ENCODE measurements at regions not wholly inside any gene's neighbourhood (a gene's known extent, or its start where the extent isn't known, plus 50 kb on each side); places are given as distances from the start of the nearest gene placed in this dataset.

DNA sequence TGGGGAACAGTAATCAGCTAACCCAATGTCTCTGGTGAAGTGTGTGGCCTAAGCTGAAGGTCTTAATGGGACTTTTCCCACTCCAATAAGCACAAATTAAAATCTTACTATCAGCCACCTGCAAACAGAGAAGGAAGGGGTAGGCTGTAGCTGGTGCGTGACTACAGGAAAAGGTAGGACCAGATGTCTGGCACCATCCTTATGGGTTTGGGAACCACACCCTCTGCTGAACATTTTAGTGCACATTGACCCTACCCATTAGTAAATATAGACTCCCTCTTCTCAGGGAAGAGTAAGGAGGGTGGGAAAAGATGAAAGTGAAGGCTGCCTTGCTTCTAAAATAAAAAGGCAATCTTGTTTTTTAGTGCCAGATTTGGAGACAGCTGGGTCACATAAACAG, 602.8 kb downstream of the FAT4 start:
- TF ChIP-seq, protein P1, sequence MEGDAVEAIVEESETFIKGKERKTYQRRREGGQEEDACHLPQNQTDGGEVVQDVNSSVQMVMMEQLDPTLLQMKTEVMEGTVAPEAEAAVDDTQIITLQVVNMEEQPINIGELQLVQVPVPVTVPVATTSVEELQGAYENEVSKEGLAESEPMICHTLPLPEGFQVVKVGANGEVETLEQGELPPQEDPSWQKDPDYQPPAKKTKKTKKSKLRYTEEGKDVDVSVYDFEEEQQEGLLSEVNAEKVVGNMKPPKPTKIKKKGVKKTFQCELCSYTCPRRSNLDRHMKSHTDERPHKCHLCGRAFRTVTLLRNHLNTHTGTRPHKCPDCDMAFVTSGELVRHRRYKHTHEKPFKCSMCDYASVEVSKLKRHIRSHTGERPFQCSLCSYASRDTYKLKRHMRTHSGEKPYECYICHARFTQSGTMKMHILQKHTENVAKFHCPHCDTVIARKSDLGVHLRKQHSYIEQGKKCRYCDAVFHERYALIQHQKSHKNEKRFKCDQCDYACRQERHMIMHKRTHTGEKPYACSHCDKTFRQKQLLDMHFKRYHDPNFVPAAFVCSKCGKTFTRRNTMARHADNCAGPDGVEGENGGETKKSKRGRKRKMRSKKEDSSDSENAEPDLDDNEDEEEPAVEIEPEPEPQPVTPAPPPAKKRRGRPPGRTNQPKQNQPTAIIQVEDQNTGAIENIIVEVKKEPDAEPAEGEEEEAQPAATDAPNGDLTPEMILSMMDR (conservative IDR thresholded peaks at IDR 0.05 in 1 of 2, IDR thresholded peaks at IDR 0.05 in 1 of 2; ENCODE audit: low read depth in 1 of 2, low read length in 2 of 2) = no peak
- no peak for TF ChIP-seq EZH2 (IDR thresholded peaks at IDR 0.05; ENCODE audit: low read length, missing control alignments)

All from fibroblast of lung (primary cell).